PFSK-1 (cell line): ENCODE measurements at regions not wholly inside any gene's neighbourhood (a gene's known extent, or its start where the extent isn't known, plus 50 kb on each side); places are given as distances from the start of the nearest gene placed in this dataset.

Source experiments
- FOXP2 ChIP-seq: optimal IDR thresholded peaks from 2 replicates; pipeline ENCODE3; 2011; ENCODE audit warnings: borderline replicate concordance, control low read depth, inconsistent platforms; ENCODE audit not compliant: insufficient read depth; ENCODE audit errors: extremely low read length, extremely low read depth
- POLR2AphosphoS5 ChIP-seq: IDR thresholded peaks from 2 replicates; pipeline ENCODE4 v1.6.1; 2012; ENCODE audit warnings: low read depth, mild to moderate bottlenecking, control low read depth, low read length, moderate library complexity
- SIN3A ChIP-seq: IDR thresholded peaks from 2 replicates; pipeline ENCODE4 v1.6.1; 2012; ENCODE audit warnings: mild to moderate bottlenecking, low read length, moderate library complexity, borderline replicate concordance; ENCODE audit not compliant: insufficient read depth
- TAF1 ChIP-seq: IDR thresholded peaks from 2 replicates; pipeline ENCODE4 v1.6.1; 2012; ENCODE audit warnings: low read length, control low read depth, borderline replicate concordance; ENCODE audit not compliant: insufficient read depth

DNA sequence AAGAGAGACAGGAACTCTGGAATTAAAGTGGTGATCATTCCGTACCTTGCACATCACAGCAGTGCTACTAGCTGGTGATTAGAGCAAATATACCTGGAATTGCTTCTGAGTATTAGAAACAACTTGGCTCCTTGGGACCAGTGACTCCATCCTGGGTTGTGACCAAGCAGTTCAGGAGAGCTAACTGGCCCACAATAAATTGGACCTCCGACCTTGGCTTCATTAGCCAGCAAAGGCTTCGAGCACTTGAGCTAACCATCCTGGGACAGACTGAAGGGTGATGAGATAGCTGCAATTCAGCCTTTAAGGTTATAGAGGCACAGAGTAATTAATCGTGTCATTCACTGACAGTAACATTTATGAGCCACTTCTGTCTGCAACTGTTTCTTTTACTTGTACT is 287.8 kb downstream of the INHBA start:
- TF ChIP-seq POLR2AphosphoS5, result no peak
- no peak for TF ChIP-seq TAF1
- TF ChIP-seq FOXP2, result no peak
- TF ChIP-seq SIN3A, result no peak
